ENCODE measurements at regions not wholly inside any gene's neighbourhood (a gene's known extent, or its start where the extent isn't known, plus 50 kb on each side); places are given as distances from the start of the nearest gene placed in this dataset.

DNA sequence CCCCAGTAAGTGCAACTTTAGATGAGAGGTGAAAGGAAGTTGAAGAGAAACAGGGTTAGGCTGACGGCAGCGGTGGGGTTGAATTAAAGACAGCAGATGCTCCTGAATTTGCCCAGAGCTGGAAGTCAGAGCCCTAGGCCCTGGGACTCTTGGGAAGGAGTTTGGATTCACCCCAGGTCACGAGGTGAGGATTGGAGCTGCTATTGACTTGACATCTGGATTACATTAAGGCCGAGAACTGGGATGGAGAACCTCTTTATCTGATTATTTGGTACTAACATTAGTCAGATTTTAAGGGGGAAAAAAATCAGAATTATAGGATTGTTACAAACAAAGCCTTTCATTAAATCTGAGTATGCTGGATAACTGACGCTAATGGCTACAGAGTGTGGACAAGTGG lies 367.2 kb downstream of the ZNF536 start:
- no peak for TF ChIP-seq CTCF (IDR thresholded peaks at IDR 0.05)

DNA sequence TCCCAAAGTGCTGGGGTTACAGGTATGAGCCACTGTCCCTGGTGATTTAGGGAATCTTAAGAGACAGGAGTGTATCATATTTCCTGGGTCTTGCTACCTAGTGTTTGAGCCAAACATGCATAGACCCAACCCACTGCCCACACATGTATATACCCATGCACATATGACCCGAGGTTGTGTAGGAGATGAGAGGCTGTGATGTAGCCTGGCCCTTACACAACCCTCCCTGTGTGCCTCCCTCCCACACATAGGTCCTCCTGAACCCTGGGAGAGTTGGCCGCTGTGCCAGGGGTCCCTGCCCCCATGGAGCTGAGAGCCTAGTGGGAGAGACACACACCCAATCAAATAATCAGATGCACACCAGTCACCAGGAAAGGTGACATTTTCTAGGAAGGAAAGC lies 365.9 kb downstream of the ZNF536 start:
- TF ChIP-seq CTCF (IDR thresholded peaks at IDR 0.05) = no peak

GRCh38 chr19:30734669-30735068 lies 362.5 kb downstream of the ZNF536 start:
- no peak for TF ChIP-seq CTCF (IDR thresholded peaks at IDR 0.05)

GRCh38 chr19:30733826-30734550 lies 361.8 kb downstream of the ZNF536 start:
- no peak for TF ChIP-seq CTCF (IDR thresholded peaks at IDR 0.05)

DNA sequence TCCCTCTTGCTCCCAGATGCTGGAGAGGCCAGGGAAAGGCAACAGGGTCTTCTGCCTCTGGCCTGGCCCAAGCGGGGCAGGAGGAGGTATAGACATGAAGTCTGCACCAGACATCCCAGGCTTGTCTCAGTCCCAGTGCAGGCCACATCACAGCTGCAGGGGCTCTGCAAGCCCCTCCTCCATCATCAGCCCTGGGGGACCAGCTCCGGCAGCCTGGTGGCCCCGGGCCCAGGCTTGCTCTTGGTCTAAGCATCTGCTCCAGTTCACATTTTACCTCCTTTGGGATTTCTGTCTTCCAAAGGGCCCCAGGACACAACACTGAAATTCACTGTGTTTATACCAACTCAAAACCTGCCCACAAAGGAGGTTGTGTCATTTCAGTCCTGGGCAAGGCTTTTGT lies 359.4 kb downstream of the ZNF536 start:
- TF ChIP-seq CTCF (IDR thresholded peaks at IDR 0.05) = no peak

DNA sequence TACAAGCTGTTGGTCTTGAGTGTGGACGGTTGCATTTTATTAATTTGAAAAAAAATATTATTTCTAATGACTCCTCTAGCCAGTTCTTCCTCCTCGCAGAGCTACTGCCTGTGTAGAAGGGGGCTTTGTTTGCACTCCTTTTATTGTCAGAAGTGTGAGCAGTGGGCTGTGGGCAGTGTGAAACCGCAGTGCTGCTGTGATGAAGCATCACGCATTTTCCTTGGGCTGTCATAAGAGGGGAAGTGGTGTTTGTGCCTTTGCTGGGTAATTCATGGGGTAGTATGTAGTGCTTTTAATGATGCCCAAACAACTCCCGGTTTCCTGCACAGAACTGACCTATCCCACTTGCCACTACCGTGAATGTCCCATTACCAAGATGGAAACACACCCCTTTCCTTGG lies 357.3 kb downstream of the ZNF536 start:
- no peak for TF ChIP-seq CTCF (IDR thresholded peaks at IDR 0.05)

GRCh38 chr19:30722761-30723160 lies 350.6 kb downstream of the ZNF536 start:
- no peak for TF ChIP-seq CTCF (IDR thresholded peaks at IDR 0.05)

DNA sequence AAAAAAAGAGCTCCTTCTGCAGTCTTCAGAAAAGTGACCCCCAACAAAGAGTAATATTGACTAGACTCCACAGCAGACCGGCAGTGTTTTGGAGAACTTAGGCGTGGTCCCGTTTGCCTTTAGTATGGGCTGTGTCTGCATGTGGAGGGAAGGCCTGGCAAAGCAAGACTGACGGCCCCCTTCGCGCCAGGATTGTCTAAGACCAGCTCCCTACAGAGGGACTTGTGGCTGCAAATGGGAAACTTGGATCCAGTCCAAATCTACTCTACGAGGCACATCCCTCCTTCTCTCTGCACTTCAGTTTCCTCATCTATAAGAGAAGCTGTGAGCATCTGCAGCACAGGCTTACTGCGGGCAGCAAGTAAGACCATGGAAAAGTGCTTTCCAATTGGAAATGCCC lies 350.0 kb downstream of the ZNF536 start:
- no peak for TF ChIP-seq CTCF (IDR thresholded peaks at IDR 0.05)
